ENCODE measurements at regions not wholly inside any gene's neighbourhood (a gene's known extent, or its start where the extent isn't known, plus 50 kb on each side); places are given as distances from the start of the nearest gene placed in this dataset.

DNA sequence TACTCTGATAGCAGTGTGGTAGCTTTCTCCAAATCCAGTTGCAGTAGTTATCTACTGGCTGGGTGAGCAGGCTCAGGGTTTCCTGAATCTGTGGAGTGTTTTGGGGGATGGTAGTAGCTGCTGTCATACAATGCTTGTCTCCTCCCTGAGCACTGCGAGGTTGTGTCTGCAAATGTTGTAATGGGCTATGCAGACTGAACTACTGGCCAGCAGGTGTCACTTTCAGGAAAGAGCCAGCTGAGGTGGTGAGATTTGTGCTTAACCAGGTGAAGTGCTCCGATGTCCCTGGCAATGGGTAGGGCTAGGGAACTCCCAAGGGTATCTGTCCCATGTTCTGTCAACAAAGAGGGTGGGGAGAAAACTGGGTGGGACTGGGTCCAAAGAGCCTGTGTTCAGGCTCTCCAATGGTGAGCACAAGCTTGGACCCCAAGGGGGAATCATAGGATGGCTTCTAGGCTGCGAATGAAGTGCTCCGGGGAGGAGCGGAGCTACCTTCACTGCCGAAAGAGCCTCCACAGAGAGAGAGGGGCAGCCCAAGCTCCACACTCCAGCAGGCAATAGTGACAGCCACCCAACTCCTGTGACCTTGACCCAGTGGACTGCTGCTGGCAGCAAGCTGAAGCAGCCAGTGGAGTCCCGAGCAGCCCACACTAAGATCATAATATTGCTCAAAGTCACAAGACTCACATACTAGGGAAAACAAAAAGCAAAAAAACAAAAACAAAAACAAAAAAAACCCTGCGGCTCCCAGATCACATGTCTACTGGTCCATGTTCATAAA lies 1324.0 kb upstream of the USP15 start:
- Histone ChIP-seq H3K4me2 (no peak overlapping the region), H4K20me1 (ENCODE audit: insufficient read depth) (no peaks in the 10 kb centered on the region), H3K4me1 (ENCODE audit: low read depth, poor library complexity, severe bottlenecking) (no peaks in the 10 kb centered on the region), H2AFZ (ENCODE audit: low read depth) (no peak overlapping the region), H3K9ac (no peak overlapping the region), H3K4me3 (IDR thresholded peaks at IDR 0.05; ENCODE audit: insufficient read depth, low read depth, low read length) (no peak overlapping the region), H3K36me3 (ENCODE audit: insufficient read depth) (no peaks in the 10 kb centered on the region), H3K79me2 (ENCODE audit: insufficient read depth, low read depth) (no peaks in the 10 kb centered on the region), H3K27me3 (ENCODE audit: insufficient read depth, low read depth) (no peaks in the 10 kb centered on the region), H3K27ac (no peak overlapping the region)
- TF ChIP-seq, protein P1, sequence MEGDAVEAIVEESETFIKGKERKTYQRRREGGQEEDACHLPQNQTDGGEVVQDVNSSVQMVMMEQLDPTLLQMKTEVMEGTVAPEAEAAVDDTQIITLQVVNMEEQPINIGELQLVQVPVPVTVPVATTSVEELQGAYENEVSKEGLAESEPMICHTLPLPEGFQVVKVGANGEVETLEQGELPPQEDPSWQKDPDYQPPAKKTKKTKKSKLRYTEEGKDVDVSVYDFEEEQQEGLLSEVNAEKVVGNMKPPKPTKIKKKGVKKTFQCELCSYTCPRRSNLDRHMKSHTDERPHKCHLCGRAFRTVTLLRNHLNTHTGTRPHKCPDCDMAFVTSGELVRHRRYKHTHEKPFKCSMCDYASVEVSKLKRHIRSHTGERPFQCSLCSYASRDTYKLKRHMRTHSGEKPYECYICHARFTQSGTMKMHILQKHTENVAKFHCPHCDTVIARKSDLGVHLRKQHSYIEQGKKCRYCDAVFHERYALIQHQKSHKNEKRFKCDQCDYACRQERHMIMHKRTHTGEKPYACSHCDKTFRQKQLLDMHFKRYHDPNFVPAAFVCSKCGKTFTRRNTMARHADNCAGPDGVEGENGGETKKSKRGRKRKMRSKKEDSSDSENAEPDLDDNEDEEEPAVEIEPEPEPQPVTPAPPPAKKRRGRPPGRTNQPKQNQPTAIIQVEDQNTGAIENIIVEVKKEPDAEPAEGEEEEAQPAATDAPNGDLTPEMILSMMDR (conservative IDR thresholded peaks at IDR 0.05; ENCODE audit: low read depth, low read length) = no peak

DNA sequence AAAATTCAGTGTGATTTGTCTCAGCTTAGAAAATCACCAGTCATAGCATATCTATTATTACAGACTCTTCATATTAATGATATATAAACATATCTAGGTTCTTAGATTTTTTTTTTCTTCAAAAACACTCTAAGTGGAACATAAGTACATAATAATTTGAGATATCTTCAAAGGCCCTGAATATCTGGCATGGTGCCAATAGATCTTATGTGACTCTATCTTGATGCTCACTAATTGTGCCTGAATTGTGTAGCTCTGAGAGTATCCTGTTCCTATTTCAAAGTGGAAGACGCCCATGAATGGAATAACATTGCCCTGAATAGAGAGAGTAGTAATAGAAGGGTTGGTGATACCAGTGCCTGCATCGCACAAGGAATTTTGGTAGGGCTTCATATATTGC lies 1312.7 kb upstream of the USP15 start:
- no peak overlapping the region for H3K4me2 ChIP-seq
- no peaks in the 10 kb centered on the region for H3K79me2 ChIP-seq (ENCODE audit: insufficient read depth, low read depth)
- H3K36me3 ChIP-seq (ENCODE audit: insufficient read depth) = no peaks in the 10 kb centered on the region
- H3K9ac ChIP-seq = no peak overlapping the region
- TF ChIP-seq, protein P1 (conservative IDR thresholded peaks at IDR 0.05; ENCODE audit: low read depth, low read length) = no peak
- H3K4me1 ChIP-seq (ENCODE audit: low read depth, poor library complexity, severe bottlenecking) = no peaks in the 10 kb centered on the region
- no peak overlapping the region for H3K4me3 ChIP-seq (IDR thresholded peaks at IDR 0.05; ENCODE audit: insufficient read depth, low read depth, low read length)
- no peaks in the 10 kb centered on the region for H3K27me3 ChIP-seq (ENCODE audit: insufficient read depth, low read depth)
- H3K27ac ChIP-seq = no peak overlapping the region
- H4K20me1 ChIP-seq (ENCODE audit: insufficient read depth) = no peaks in the 10 kb centered on the region
- H2AFZ ChIP-seq (ENCODE audit: low read depth) = no peak overlapping the region

DNA sequence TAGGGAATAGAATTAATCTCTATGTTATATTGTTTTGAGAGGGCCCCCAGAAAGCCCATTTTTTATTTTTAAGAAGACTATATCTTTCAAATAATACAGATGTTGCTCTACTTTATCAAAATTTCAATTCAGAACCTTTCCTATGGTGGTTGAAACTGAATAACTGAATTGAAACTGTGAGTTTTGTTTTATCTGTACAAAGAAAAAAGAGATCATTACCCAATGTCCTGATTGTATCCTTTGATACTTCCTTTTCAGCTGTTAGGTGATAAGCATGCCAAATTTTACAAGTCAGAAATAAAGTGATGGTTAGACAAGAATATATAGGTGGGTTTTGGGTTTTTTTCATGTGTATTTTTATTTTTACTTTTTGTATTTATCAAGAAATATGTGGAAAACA lies 1293.1 kb upstream of the USP15 start:
- no peak overlapping the region for H3K9ac ChIP-seq
- H3K27ac ChIP-seq = no peak overlapping the region
- H3K27me3 ChIP-seq (ENCODE audit: insufficient read depth, low read depth) = no peaks in the 10 kb centered on the region
- H3K4me1 ChIP-seq (ENCODE audit: low read depth, poor library complexity, severe bottlenecking) = peaks cover 11% of the 10 kb centered on the region
- no peaks in the 10 kb centered on the region for H3K79me2 ChIP-seq (ENCODE audit: insufficient read depth, low read depth)
- no peak overlapping the region for H2AFZ ChIP-seq (ENCODE audit: low read depth)
- H3K4me3 ChIP-seq (IDR thresholded peaks at IDR 0.05; ENCODE audit: insufficient read depth, low read depth, low read length) = no peak overlapping the region
- TF ChIP-seq, protein P1 (conservative IDR thresholded peaks at IDR 0.05; ENCODE audit: low read depth, low read length) = no peak
- no peak overlapping the region for H3K4me2 ChIP-seq
- H3K36me3 ChIP-seq (ENCODE audit: insufficient read depth) = no peaks in the 10 kb centered on the region
- no peaks in the 10 kb centered on the region for H4K20me1 ChIP-seq (ENCODE audit: insufficient read depth)

DNA sequence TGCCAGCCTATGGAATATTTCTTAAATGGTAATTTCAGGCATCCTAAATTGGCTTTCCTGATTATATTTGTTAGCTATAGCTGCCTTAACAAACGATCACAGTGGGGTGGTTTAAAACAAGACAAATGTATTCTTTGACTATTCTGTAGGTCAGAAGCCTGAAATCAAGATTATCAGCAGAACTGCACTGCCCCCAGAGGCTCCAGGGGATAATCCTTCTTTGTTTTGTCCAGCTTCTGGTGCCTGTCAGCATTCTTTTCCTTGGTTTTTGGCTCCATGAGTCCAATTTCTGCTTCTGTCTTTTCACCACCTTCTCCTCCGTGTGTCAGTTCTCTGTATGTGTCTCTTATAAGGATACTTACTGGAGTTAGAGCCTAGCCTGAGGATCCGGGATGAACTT lies 1282.2 kb upstream of the USP15 start:
- H3K36me3 ChIP-seq (ENCODE audit: insufficient read depth) = no peaks in the 10 kb centered on the region
- no peak overlapping the region for H3K4me3 ChIP-seq (IDR thresholded peaks at IDR 0.05; ENCODE audit: insufficient read depth, low read depth, low read length)
- TF ChIP-seq, protein P1 (conservative IDR thresholded peaks at IDR 0.05; ENCODE audit: low read depth, low read length) = no peak; the same call in 1 of the 2 replicates
- no peak overlapping the region for H3K27ac ChIP-seq
- no peaks in the 10 kb centered on the region for H3K79me2 ChIP-seq (ENCODE audit: insufficient read depth, low read depth)
- no peak overlapping the region for H2AFZ ChIP-seq (ENCODE audit: low read depth)
- no peak overlapping the region for H3K9ac ChIP-seq
- no peaks in the 10 kb centered on the region for H4K20me1 ChIP-seq (ENCODE audit: insufficient read depth)
- no peak overlapping the region for H3K4me2 ChIP-seq
- no peaks in the 10 kb centered on the region for H3K4me1 ChIP-seq (ENCODE audit: low read depth, poor library complexity, severe bottlenecking)
- H3K27me3 ChIP-seq (ENCODE audit: insufficient read depth, low read depth) = no peaks in the 10 kb centered on the region
